ENCODE measurements at regions not wholly inside any gene's neighbourhood (a gene's known extent, or its start where the extent isn't known, plus 50 kb on each side); places are given as distances from the start of the nearest gene placed in this dataset.

DNA sequence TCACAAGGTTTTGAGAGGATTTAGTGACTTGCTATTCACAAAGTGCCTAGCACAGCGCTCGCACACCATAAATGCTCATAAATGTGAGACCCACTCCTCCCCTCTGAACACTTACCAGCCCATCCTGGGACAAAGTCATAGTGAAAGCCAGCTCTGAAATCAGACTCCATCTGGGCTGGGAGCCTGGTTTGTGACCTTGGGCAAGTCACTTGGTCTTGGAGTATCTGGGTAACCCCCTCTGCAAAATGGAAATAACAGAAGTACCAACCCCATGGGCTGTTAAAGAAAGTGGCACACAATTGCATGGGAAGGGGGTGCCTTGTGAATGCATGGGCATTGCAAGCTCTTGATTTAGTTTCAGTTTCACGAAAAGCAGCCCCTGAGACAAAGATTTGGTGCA is 104.7 kb upstream of the CDH5 start:
- Histone ChIP-seq H3K4me2 (ENCODE audit: low read depth, low read length, poor library complexity, severe bottlenecking) (no peak overlapping the region), H2AFZ (ENCODE audit: low read length) (no peak overlapping the region), H3K9me3 (ENCODE audit: low read length) (no peaks in the 10 kb centered on the region), H3K36me3 (ENCODE audit: insufficient read depth, low read length) (no peaks in the 10 kb centered on the region), H3K79me2 (ENCODE audit: low read length) (no peaks in the 10 kb centered on the region), H3K4me1 (ENCODE audit: low read length) (no peaks in the 10 kb centered on the region), H3K27me3 (ENCODE audit: low read length) (no peaks in the 10 kb centered on the region), H3K4me3 (ENCODE audit: low read length) (no peak overlapping the region), H3K9ac (ENCODE audit: low read length) (no peak overlapping the region), H4K20me1 (ENCODE audit: insufficient read depth, low read depth, low read length) (no peaks in the 10 kb centered on the region), H3K9me2 (replicated peaks; ENCODE audit: insufficient read depth, low read length) (no peaks in the 10 kb centered on the region), H3K27ac (ENCODE audit: low read length) (no peak overlapping the region)
- DNase-seq = no peak

DNA sequence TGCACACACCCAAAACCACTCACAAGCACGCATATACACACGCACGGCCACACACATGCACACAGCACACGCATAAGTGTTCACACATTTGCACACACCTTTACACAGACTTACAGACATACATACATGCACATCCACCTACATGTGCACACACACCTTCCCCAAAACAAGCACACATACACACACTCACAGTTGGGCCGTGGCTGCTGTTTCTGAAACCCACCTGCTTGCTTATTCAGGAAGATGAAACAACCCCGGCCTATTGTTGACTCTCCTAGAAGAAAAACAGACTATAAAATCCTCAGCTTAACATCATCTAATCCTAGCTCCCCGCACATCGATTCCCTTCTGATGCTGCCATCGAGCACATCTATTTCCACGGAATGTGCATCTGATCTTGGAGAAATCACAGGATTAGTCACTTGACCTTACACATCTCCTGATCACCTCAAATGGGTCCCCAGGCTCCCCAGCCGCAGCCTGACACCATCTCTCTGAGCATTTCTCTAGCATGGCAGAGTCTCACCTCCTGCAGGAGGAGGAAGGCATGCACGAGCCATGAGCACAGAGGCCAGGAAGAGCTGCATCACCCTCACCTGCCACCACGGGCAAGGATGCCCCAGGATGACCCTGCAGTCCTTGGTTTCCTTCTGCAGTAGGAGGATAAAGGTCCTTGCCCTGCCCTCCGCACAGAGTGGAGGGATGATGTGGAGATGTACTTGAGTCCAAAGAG is 105.8 kb upstream of the CDH5 start:
- Histone ChIP-seq H3K36me3 (ENCODE audit: insufficient read depth, low read length) (no peaks in the 10 kb centered on the region), H3K27me3 (ENCODE audit: low read length) (no peaks in the 10 kb centered on the region), H3K27ac (ENCODE audit: low read length) (no peak overlapping the region), H3K9ac (ENCODE audit: low read length) (no peak overlapping the region), H3K9me3 (ENCODE audit: low read length) (no peaks in the 10 kb centered on the region), H3K4me3 (ENCODE audit: low read length) (no peak overlapping the region), H3K79me2 (ENCODE audit: low read length) (no peaks in the 10 kb centered on the region), H3K9me2 (replicated peaks; ENCODE audit: insufficient read depth, low read length) (no peaks in the 10 kb centered on the region), H2AFZ (ENCODE audit: low read length) (no peak overlapping the region), H4K20me1 (ENCODE audit: insufficient read depth, low read depth, low read length) (no peaks in the 10 kb centered on the region), H3K4me1 (ENCODE audit: low read length) (no peaks in the 10 kb centered on the region), H3K4me2 (ENCODE audit: low read depth, low read length, poor library complexity, severe bottlenecking) (no peak overlapping the region)
- no peak for DNase-seq

DNA sequence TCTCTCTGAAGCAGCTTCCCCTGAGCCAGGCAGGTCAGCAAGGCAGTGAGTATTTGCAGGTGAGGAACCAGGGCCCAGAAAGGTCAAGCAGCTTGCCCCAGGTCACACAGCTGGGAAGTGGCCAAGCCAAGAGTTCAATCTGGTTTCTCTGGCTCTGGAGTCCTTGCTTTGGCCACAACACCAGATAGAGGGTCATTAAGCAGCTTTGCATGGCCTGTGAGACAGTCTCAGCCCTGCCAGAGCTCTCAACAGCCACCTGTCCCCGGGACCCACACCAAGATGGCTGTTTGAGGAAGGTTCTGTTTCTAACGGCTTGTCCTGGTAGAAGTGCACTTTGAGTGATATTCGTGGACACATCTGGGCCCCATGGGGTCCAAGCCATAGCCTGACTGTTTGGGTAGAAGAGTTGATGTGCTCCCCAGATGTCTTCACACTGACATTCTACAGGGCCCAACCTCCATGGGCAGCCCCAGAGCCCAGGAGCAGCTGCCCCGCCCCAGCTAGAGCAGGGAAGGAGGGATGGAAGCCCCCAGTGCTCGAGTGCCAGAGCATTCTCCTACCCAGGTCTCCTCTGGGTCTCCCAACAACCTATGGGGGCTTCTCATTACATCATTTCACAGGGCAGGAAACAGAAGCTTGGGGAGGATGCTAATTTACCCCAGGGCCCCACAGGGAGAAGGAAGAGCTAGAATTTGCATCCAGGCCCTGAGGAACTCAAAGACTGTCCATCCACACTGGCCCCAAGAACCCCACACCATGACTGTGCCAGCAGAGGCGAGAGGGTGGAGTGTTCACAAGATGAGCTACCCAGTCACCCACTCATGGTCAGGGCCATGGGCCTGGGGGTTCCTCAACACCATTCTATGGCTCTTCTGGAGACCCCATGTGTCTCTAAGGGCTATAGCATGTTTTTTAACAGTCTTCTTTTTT is 107.3 kb upstream of the CDH5 start:
- H2AFZ ChIP-seq (ENCODE audit: low read length) = no peak overlapping the region

DNA sequence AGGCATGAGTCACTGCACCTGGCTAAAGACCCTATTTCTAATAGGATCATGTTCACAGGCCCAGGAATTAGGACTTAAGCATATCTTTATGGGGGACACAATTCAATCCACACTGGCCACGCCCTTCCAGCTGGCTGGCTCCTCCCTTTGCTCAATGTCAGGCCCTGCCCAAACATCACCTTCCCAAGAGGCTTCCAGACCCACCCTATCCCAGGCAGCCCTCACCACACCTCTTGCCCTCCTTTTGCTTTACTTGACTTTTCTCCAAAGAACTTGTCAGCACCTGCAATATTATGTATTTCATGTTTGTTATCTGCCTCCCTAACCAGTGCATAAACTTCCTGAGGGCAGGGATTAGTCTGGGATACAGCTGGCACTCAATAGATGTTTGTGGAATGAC is 109.6 kb upstream of the CDH5 start:
- H3K79me2 ChIP-seq (ENCODE audit: low read length) = no peaks in the 10 kb centered on the region
- H3K4me1 ChIP-seq (ENCODE audit: low read length) = no peaks in the 10 kb centered on the region
- no peak for DNase-seq

More for the DNA sequence above, 107.3 kb upstream of the CDH5 start:
- Histone ChIP-seq H3K79me2 (ENCODE audit: low read length) (no peaks in the 10 kb centered on the region), H3K9ac (ENCODE audit: low read length) (no peak overlapping the region), H3K27ac (ENCODE audit: low read length) (no peak overlapping the region), H3K36me3 (ENCODE audit: insufficient read depth, low read length) (no peaks in the 10 kb centered on the region), H4K20me1 (ENCODE audit: insufficient read depth, low read depth, low read length) (no peaks in the 10 kb centered on the region), H3K4me3 (ENCODE audit: low read length) (no peak overlapping the region), H3K4me2 (ENCODE audit: low read depth, low read length, poor library complexity, severe bottlenecking) (no peak overlapping the region), H3K4me1 (ENCODE audit: low read length) (no peaks in the 10 kb centered on the region), H3K9me2 (replicated peaks; ENCODE audit: insufficient read depth, low read length) (no peaks in the 10 kb centered on the region), H3K27me3 (ENCODE audit: low read length) (no peaks in the 10 kb centered on the region), H3K9me3 (ENCODE audit: low read length) (no peaks in the 10 kb centered on the region)
- no peak for DNase-seq

DNA sequence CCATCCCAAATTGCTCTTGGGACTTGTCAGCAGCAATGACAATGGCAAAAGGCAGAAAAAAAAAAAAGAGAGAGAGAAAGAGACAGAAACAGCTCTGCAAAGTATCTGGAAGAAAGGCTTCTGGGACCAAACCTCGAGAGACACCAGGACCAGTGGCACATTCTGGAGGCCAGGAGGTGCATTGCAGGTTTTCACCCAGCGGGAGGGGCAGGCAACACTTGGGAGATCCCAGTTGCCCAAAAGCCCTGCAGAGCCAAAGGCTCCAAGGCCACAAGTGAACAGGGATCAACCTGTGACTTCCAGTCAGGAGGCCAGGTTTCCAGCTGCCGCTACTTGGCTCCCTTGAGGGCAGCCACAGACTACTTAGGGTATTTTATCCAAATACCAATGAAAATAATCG is 110.8 kb upstream of the CDH5 start:
- DNase-seq = no peak
- no peaks in the 10 kb centered on the region for H4K20me1 ChIP-seq (ENCODE audit: insufficient read depth, low read depth, low read length)
- H3K9me2 ChIP-seq (replicated peaks; ENCODE audit: insufficient read depth, low read length) = no peaks in the 10 kb centered on the region
- H3K4me2 ChIP-seq (ENCODE audit: low read depth, low read length, poor library complexity, severe bottlenecking) = no peak overlapping the region
- no peaks in the 10 kb centered on the region for H3K79me2 ChIP-seq (ENCODE audit: low read length)
- H3K27me3 ChIP-seq (ENCODE audit: low read length) = no peaks in the 10 kb centered on the region
- no peaks in the 10 kb centered on the region for H3K36me3 ChIP-seq (ENCODE audit: insufficient read depth, low read length)
- no peak overlapping the region for H3K9ac ChIP-seq (ENCODE audit: low read length)
- H3K27ac ChIP-seq (ENCODE audit: low read length) = no peak overlapping the region
- no peak overlapping the region for H2AFZ ChIP-seq (ENCODE audit: low read length)
- H3K4me1 ChIP-seq (ENCODE audit: low read length) = no peaks in the 10 kb centered on the region
- no peak overlapping the region for H3K4me3 ChIP-seq (ENCODE audit: low read length)
- no peaks in the 10 kb centered on the region for H3K9me3 ChIP-seq (ENCODE audit: low read length)

More for the DNA sequence above, 109.6 kb upstream of the CDH5 start:
- H3K9me3 ChIP-seq (ENCODE audit: low read length) = no peaks in the 10 kb centered on the region
- H2AFZ ChIP-seq (ENCODE audit: low read length) = no peak overlapping the region
- no peak overlapping the region for H3K9ac ChIP-seq (ENCODE audit: low read length)
- no peaks in the 10 kb centered on the region for H3K36me3 ChIP-seq (ENCODE audit: insufficient read depth, low read length)
- no peak overlapping the region for H3K4me3 ChIP-seq (ENCODE audit: low read length)
- no peaks in the 10 kb centered on the region for H4K20me1 ChIP-seq (ENCODE audit: insufficient read depth, low read depth, low read length)
- no peaks in the 10 kb centered on the region for H3K27me3 ChIP-seq (ENCODE audit: low read length)
- H3K4me2 ChIP-seq (ENCODE audit: low read depth, low read length, poor library complexity, severe bottlenecking) = no peak overlapping the region
- H3K27ac ChIP-seq (ENCODE audit: low read length) = no peak overlapping the region
- H3K9me2 ChIP-seq (replicated peaks; ENCODE audit: insufficient read depth, low read length) = no peaks in the 10 kb centered on the region

DNA sequence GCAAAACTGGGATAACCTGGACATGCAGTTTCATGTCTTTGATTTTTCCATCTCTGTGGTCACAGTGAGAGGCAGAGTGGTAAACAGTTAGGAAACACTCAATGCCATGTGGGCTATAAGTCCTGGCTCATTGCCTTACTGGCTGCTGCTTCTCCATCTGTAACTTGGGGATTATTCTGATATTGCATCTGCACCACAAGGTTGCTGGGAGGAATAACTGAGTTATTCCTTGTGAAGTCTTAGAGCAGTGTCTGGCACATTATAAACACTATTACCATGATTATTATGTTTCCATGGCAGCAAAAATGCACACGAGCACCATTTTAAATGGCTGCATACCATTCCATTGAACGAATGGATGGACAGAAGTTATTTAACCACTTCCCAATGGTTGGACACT is 111.7 kb upstream of the CDH5 start:
- no peaks in the 10 kb centered on the region for H3K9me3 ChIP-seq (ENCODE audit: low read length)
- H4K20me1 ChIP-seq (ENCODE audit: insufficient read depth, low read depth, low read length) = no peaks in the 10 kb centered on the region
- no peak overlapping the region for H3K4me3 ChIP-seq (ENCODE audit: low read length)
- no peak overlapping the region for H3K9ac ChIP-seq (ENCODE audit: low read length)
- H3K27me3 ChIP-seq (ENCODE audit: low read length) = no peaks in the 10 kb centered on the region
- no peak overlapping the region for H3K27ac ChIP-seq (ENCODE audit: low read length)
- no peaks in the 10 kb centered on the region for H3K79me2 ChIP-seq (ENCODE audit: low read length)
- H3K36me3 ChIP-seq (ENCODE audit: insufficient read depth, low read length) = no peaks in the 10 kb centered on the region
- H3K4me1 ChIP-seq (ENCODE audit: low read length) = no peaks in the 10 kb centered on the region
- H2AFZ ChIP-seq (ENCODE audit: low read length) = no peak overlapping the region
- no peak for DNase-seq
- no peaks in the 10 kb centered on the region for H3K9me2 ChIP-seq (replicated peaks; ENCODE audit: insufficient read depth, low read length)
- H3K4me2 ChIP-seq (ENCODE audit: low read depth, low read length, poor library complexity, severe bottlenecking) = no peak overlapping the region

DNA sequence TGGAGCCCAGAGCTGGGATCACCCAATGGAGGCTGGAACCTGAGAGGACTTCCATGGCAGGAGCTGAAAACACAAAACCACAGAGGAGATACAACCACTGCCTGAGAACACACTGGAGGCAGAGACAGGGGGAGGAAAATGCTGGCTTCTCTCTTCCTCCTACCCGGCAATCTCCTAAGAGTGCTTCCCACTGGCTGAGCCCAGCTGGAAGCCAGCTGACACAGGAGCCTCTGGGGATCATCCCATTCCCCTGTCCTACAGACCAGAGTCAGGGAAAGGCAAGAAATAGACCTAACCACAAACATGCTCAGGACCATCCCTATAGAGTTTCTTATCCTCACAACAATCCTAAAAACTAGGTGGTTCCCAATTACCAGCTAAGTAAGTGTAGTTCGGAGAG is 112.4 kb upstream of the CDH5 start:
- Histone ChIP-seq H3K4me1 (ENCODE audit: low read length) (no peaks in the 10 kb centered on the region), H3K4me2 (ENCODE audit: low read depth, low read length, poor library complexity, severe bottlenecking) (no peak overlapping the region), H3K9me3 (ENCODE audit: low read length) (no peaks in the 10 kb centered on the region), H4K20me1 (ENCODE audit: insufficient read depth, low read depth, low read length) (no peaks in the 10 kb centered on the region), H3K27ac (ENCODE audit: low read length) (no peak overlapping the region), H3K79me2 (ENCODE audit: low read length) (no peaks in the 10 kb centered on the region), H3K27me3 (ENCODE audit: low read length) (no peaks in the 10 kb centered on the region), H3K9me2 (replicated peaks; ENCODE audit: insufficient read depth, low read length) (no peaks in the 10 kb centered on the region), H3K36me3 (ENCODE audit: insufficient read depth, low read length) (no peaks in the 10 kb centered on the region), H3K9ac (ENCODE audit: low read length) (no peak overlapping the region), H3K4me3 (ENCODE audit: low read length) (no peak overlapping the region), H2AFZ (ENCODE audit: low read length) (no peak overlapping the region)
- DNase-seq = no peak

DNA sequence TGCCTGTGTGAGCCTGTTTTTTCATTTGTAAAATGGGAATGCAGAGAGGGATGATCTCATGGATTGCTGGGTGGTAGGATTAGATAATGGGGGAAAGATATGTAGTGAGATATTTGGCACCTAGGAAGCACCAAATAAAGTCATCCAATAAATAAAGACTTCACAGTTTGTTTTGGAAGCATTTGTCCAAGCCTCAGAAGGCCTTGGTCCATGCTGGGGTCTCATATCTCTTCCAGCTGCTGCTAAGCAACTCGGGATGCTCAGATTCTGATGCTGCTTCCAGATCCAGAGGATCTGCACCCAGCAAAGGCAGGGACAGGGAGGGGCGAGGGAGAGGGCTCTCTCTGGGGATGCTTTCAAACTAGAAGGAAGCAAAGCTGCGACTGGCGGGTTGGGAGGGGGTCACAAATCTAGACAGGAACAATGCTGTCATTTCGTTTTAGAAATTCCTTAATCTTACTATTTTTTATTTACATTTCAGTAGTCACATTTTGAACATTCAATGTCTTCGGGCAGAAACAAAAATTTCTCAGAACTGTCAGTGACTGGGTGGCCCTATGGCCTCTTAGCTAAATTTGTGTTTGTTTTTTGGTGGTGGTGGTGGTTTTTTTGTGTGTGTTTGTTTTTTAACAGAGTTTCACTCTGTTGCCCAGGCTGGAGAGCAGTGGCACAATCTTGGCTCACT is 114.9 kb upstream of the CDH5 start:
- no peaks in the 10 kb centered on the region for H3K9me2 ChIP-seq (replicated peaks; ENCODE audit: insufficient read depth, low read length)
- no peaks in the 10 kb centered on the region for H3K27me3 ChIP-seq (ENCODE audit: low read length)
- H3K27ac ChIP-seq (ENCODE audit: low read length) = no peak overlapping the region
- no peak overlapping the region for H3K4me3 ChIP-seq (ENCODE audit: low read length)
- no peak overlapping the region for H2AFZ ChIP-seq (ENCODE audit: low read length)
- H4K20me1 ChIP-seq (ENCODE audit: insufficient read depth, low read depth, low read length) = no peaks in the 10 kb centered on the region
- H3K4me2 ChIP-seq (ENCODE audit: low read depth, low read length, poor library complexity, severe bottlenecking) = no peak overlapping the region
- no peaks in the 10 kb centered on the region for H3K4me1 ChIP-seq (ENCODE audit: low read length)
- no peaks in the 10 kb centered on the region for H3K36me3 ChIP-seq (ENCODE audit: insufficient read depth, low read length)
- H3K79me2 ChIP-seq (ENCODE audit: low read length) = no peaks in the 10 kb centered on the region
- no peak for DNase-seq
- H3K9ac ChIP-seq (ENCODE audit: low read length) = no peak overlapping the region
- H3K9me3 ChIP-seq (ENCODE audit: low read length) = no peaks in the 10 kb centered on the region

Data from Karpas-422 (cell line).